ENCODE measurements at regions not wholly inside any gene's neighbourhood (a gene's known extent, or its start where the extent isn't known, plus 50 kb on each side); places are given as distances from the start of the nearest gene placed in this dataset.

DNA sequence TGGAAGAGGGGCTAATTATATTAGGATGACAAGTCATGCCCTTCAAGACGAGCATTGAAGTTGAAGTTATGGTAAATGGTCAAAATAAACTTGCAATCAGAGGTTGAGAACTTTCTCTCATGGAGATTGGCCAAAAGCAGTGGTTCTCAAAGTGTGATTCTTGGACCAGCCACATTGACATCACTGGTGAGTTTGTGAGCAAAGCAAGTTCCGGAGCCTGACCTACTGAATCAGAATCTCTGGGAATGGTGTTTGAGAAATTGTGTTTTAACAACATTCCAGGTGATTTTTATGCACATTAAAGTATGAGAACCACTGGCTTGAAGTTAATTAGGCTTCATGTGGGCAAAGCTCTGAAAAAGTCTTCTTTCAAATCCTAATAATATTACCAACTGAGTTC is 403.5 kb downstream of the ZSWIM6 start:
- TF ChIP-seq, protein P1, sequence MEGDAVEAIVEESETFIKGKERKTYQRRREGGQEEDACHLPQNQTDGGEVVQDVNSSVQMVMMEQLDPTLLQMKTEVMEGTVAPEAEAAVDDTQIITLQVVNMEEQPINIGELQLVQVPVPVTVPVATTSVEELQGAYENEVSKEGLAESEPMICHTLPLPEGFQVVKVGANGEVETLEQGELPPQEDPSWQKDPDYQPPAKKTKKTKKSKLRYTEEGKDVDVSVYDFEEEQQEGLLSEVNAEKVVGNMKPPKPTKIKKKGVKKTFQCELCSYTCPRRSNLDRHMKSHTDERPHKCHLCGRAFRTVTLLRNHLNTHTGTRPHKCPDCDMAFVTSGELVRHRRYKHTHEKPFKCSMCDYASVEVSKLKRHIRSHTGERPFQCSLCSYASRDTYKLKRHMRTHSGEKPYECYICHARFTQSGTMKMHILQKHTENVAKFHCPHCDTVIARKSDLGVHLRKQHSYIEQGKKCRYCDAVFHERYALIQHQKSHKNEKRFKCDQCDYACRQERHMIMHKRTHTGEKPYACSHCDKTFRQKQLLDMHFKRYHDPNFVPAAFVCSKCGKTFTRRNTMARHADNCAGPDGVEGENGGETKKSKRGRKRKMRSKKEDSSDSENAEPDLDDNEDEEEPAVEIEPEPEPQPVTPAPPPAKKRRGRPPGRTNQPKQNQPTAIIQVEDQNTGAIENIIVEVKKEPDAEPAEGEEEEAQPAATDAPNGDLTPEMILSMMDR (IDR thresholded peaks at IDR 0.05; ENCODE audit: low read depth, low read length): no peak
- TF ChIP-seq POLR2A (IDR thresholded peaks at IDR 0.05; ENCODE audit: extremely low read depth, insufficient read length) (no peak), MYC (IDR thresholded peaks at IDR 0.05; ENCODE audit: low read depth, low read length) (no peak)
- TF ChIP-seq, protein P2, sequence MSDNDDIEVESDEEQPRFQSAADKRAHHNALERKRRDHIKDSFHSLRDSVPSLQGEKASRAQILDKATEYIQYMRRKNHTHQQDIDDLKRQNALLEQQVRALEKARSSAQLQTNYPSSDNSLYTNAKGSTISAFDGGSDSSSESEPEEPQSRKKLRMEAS (IDR thresholded peaks at IDR 0.05; ENCODE audit: low read depth, low read length): no peak

Measured in NB4 (cell line).